ENCODE measurements at regions not wholly inside any gene's neighbourhood (a gene's known extent, or its start where the extent isn't known, plus 50 kb on each side); places are given as distances from the start of the nearest gene placed in this dataset.

DNA sequence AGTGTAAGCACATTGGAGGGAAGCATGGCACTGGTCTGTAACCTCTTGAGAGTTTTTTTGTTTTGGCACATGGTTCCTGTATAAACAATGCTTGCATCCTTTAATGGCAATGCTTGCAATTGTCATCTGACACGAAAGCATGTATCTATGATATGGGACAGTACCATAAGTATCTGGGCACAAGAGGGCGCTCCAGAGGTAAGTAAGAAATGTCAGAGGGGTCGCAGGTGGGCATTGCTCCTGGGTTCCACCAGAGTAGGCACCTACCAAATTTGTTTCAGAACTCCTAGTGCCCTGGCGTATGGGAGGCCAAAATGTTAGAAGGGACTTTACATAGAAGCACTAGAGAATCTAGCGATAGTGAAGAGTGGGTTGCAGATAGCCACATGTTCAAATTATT, 58.7 kb upstream of the BCHE start:
- Histone ChIP-seq H3K36me3 (ENCODE audit: control insufficient read depth, insufficient read depth, low read length) (no peaks in the 10 kb centered on the region), H3K9me3 (ENCODE audit: control insufficient read depth, insufficient read depth, low read depth, low read length) (no peaks in the 10 kb centered on the region), H3K4me3 (replicated peaks in 1 of 4; ENCODE audit: control extremely low read depth in 1 of 4, insufficient read depth in 1 of 4, low read depth in 3 of 4, low read length in 4 of 4) (no peak overlapping the region), H3K27me3 (ENCODE audit: control insufficient read depth, insufficient read depth, low read length) (no peaks in the 10 kb centered on the region), H2AFZ (ENCODE audit: low read length) (no peak overlapping the region), H3K4me2 (ENCODE audit: extremely low read depth, insufficient read depth, low read length) (no peak overlapping the region), H3K4me1 (ENCODE audit: control insufficient read depth, extremely low read depth, insufficient read depth, low read length) (no peaks in the 10 kb centered on the region), H4K20me1 (ENCODE audit: control insufficient read depth, extremely low read depth, insufficient read depth, low read length) (no peaks in the 10 kb centered on the region), H3K27ac (ENCODE audit: insufficient read depth, low read length) (no peak overlapping the region), H3K79me2 (ENCODE audit: control insufficient read depth, insufficient read depth, low read length) (no peaks in the 10 kb centered on the region), H3K9ac (ENCODE audit: insufficient read depth, low read length) (no peak overlapping the region)
- no peak for TF ChIP-seq EZH2 (IDR thresholded peaks at IDR 0.05; ENCODE audit: low read length, missing control alignments)
- TF ChIP-seq, protein P1, sequence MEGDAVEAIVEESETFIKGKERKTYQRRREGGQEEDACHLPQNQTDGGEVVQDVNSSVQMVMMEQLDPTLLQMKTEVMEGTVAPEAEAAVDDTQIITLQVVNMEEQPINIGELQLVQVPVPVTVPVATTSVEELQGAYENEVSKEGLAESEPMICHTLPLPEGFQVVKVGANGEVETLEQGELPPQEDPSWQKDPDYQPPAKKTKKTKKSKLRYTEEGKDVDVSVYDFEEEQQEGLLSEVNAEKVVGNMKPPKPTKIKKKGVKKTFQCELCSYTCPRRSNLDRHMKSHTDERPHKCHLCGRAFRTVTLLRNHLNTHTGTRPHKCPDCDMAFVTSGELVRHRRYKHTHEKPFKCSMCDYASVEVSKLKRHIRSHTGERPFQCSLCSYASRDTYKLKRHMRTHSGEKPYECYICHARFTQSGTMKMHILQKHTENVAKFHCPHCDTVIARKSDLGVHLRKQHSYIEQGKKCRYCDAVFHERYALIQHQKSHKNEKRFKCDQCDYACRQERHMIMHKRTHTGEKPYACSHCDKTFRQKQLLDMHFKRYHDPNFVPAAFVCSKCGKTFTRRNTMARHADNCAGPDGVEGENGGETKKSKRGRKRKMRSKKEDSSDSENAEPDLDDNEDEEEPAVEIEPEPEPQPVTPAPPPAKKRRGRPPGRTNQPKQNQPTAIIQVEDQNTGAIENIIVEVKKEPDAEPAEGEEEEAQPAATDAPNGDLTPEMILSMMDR (conservative IDR thresholded peaks at IDR 0.05 in 1 of 2, IDR thresholded peaks at IDR 0.05 in 1 of 2; ENCODE audit: low read depth in 1 of 2, low read length in 2 of 2): peak in 1 of 2 donors; percentile 40
- DNase-seq (ENCODE audit: low read depth in 2 of 2): peak in 1 of 2 donors; percentile 14

DNA sequence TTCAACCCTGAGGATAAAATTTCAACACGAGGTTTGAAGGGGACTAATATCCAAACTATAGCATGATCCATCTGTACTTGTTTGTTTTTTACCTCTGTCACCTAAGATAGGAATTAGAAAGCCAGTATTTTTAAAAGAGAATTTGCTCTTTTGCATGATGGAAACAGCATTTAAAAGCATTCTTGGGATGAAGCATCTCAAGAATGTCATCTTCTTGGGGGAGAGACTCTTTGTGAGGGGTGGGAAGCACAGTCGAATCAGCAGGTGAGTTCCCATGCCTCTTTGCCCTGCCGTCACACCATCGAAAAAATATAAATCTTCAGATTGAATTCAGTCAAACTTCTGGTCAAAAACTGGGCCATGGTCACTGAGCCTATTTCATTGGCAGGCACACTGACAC, 55.3 kb upstream of the BCHE start:
- no peaks in the 10 kb centered on the region for H3K9me3 ChIP-seq (ENCODE audit: control insufficient read depth, insufficient read depth, low read depth, low read length)
- TF ChIP-seq, protein P1 (conservative IDR thresholded peaks at IDR 0.05 in 1 of 2, IDR thresholded peaks at IDR 0.05 in 1 of 2; ENCODE audit: low read depth in 1 of 2, low read length in 2 of 2): no peak
- no peak for TF ChIP-seq EZH2 (IDR thresholded peaks at IDR 0.05; ENCODE audit: low read length, missing control alignments)
- no peak overlapping the region for H2AFZ ChIP-seq (ENCODE audit: low read length)
- H3K4me1 ChIP-seq (ENCODE audit: control insufficient read depth, extremely low read depth, insufficient read depth, low read length): no peaks in the 10 kb centered on the region
- no peaks in the 10 kb centered on the region for H4K20me1 ChIP-seq (ENCODE audit: control insufficient read depth, extremely low read depth, insufficient read depth, low read length)
- no peak overlapping the region for H3K27ac ChIP-seq (ENCODE audit: insufficient read depth, low read length)
- H3K36me3 ChIP-seq (ENCODE audit: control insufficient read depth, insufficient read depth, low read length): no peaks in the 10 kb centered on the region
- H3K9ac ChIP-seq (ENCODE audit: insufficient read depth, low read length): no peak overlapping the region
- H3K79me2 ChIP-seq (ENCODE audit: control insufficient read depth, insufficient read depth, low read length): no peaks in the 10 kb centered on the region
- no peak overlapping the region for H3K4me3 ChIP-seq (replicated peaks in 1 of 4; ENCODE audit: control extremely low read depth in 1 of 4, insufficient read depth in 1 of 4, low read depth in 3 of 4, low read length in 4 of 4)
- H3K27me3 ChIP-seq (ENCODE audit: control insufficient read depth, insufficient read depth, low read length): no peaks in the 10 kb centered on the region
- no peak for DNase-seq (ENCODE audit: low read depth in 2 of 2)
- H3K4me2 ChIP-seq (ENCODE audit: extremely low read depth, insufficient read depth, low read length): no peak overlapping the region
